WTC11 (cell line): ENCODE measurements at regions not wholly inside any gene's neighbourhood (a gene's known extent, or its start where the extent isn't known, plus 50 kb on each side); places are given as distances from the start of the nearest gene placed in this dataset.

Experiments used
- ATAC-seq: fragments of 200-7000 bp; cut with Tn5 transposase; 2 replicates; pipeline ENCODE4 v1.10.0; 2021; ENCODE audit warnings: mild to moderate bottlenecking, moderate library complexity
- CTCF ChIA-PET: fragments of 300-600 bp; sonication (Branson Sonifier 250); formaldehyde crosslinking; loops from one replicate; lab custom pipeline; 2021; ENCODE audit warnings: antibody characterized with exemption; lab: Charles Lee
- POLR2A ChIA-PET: fragments of 350-600 bp; sonication (Branson Sonifier 250); formaldehyde crosslinking; loops from one replicate; lab custom pipeline; 2021; ENCODE audit warnings: antibody characterized with exemption; lab: Charles Lee
- DNase-seq: peaks from one replicate; pipeline ENCODE4 v3.0.0; 2021; ENCODE audit warnings: low spot score
- H3K27ac Mint-ChIP-seq: 2 replicates; pipeline ENCODE4 v1.8.0; 2021; ENCODE audit warnings: mixed read lengths
- H3K27me3 Mint-ChIP-seq: 2 replicates; pipeline ENCODE4 v1.8.0; 2021; ENCODE audit warnings: low read depth, mild to moderate bottlenecking, moderate library complexity, mixed read lengths
- H3K36me3 Mint-ChIP-seq: 2 replicates; pipeline ENCODE4 v1.8.0; 2021; ENCODE audit warnings: mixed read lengths
- H3K4me1 Mint-ChIP-seq: 2 replicates; pipeline ENCODE4 v1.8.0; 2022; ENCODE audit warnings: mixed read lengths
- H3K4me3 Mint-ChIP-seq: 2 replicates; pipeline ENCODE4 v1.8.0; 2021; ENCODE audit warnings: mild to moderate bottlenecking, moderate library complexity, mixed read lengths
- H3K9me3 Mint-ChIP-seq: 2 replicates; pipeline ENCODE4 v1.8.0; 2021; ENCODE audit warnings: mixed read lengths
- CBFB ChIP-seq: sonication (generic); formaldehyde crosslinking; IDR thresholded peaks from 2 replicates; pipeline ENCODE4 v1.8.1; 2022; ENCODE audit warnings: mild to moderate bottlenecking, low read depth, missing genetic modification reagents
- CDX4 ChIP-seq: fragments of 250-450 bp; sonication (Bioruptor Pico); IDR thresholded peaks from 2 replicates; pipeline ENCODE4 v1.9.0; 2021; ENCODE audit warnings: moderate library complexity, mild to moderate bottlenecking, inconsistent platforms, borderline replicate concordance
- E2F1 ChIP-seq: sonication (generic); formaldehyde crosslinking; IDR thresholded peaks from 2 replicates; pipeline ENCODE4 v1.8.0; 2022; ENCODE audit warnings: mild to moderate bottlenecking, missing genetic modification reagents
- ETV6 ChIP-seq: sonication (generic); formaldehyde crosslinking; IDR thresholded peaks from 2 replicates; pipeline ENCODE4 v1.8.1; 2022; ENCODE audit warnings: mild to moderate bottlenecking, missing genetic modification reagents
- FOXJ3 ChIP-seq: sonication (generic); formaldehyde crosslinking; IDR thresholded peaks from 2 replicates; pipeline ENCODE4 v1.9.0; 2021; ENCODE audit warnings: missing genetic modification reagents, mild to moderate bottlenecking, borderline replicate concordance
- FOXP1 ChIP-seq: sonication (generic); formaldehyde crosslinking; IDR thresholded peaks from 2 replicates; pipeline ENCODE4 v1.8.0; 2022; ENCODE audit warnings: missing genetic modification reagents, mild to moderate bottlenecking, moderate library complexity, borderline replicate concordance
- MAX ChIP-seq: sonication (generic); formaldehyde crosslinking; IDR thresholded peaks from 2 replicates; pipeline ENCODE4 v1.8.0; 2022; ENCODE audit warnings: mild to moderate bottlenecking, missing genetic modification reagents
- MYBL2 ChIP-seq: sonication (generic); formaldehyde crosslinking; IDR thresholded peaks from 2 replicates; pipeline ENCODE4 v1.8.1; 2023; ENCODE audit warnings: mild to moderate bottlenecking, moderate library complexity, missing genetic modification reagents
- PRDM15 ChIP-seq: sonication (generic); formaldehyde crosslinking; IDR thresholded peaks from 2 replicates; pipeline ENCODE4 v1.8.0; 2022; ENCODE audit warnings: missing genetic modification reagents
- RELA ChIP-seq: sonication (generic); formaldehyde crosslinking; IDR thresholded peaks from 2 replicates; pipeline ENCODE4 v1.8.1; 2022; ENCODE audit warnings: missing genetic modification reagents, mild to moderate bottlenecking, borderline replicate concordance
- RORB ChIP-seq: fragments of 250-450 bp; sonication (Bioruptor Pico); IDR thresholded peaks from 2 replicates; pipeline ENCODE4 v1.9.0; 2021; ENCODE audit warnings: mild to moderate bottlenecking
- TEAD1 ChIP-seq: sonication (generic); formaldehyde crosslinking; IDR thresholded peaks from 2 replicates; pipeline ENCODE4 v1.8.0; 2022; ENCODE audit warnings: mild to moderate bottlenecking, missing genetic modification reagents
- USF1 ChIP-seq: sonication (generic); formaldehyde crosslinking; IDR thresholded peaks from 2 replicates; pipeline ENCODE4 v1.8.0; 2022; ENCODE audit warnings: mild to moderate bottlenecking, missing genetic modification reagents
- ZNF121 ChIP-seq: sonication (generic); formaldehyde crosslinking; IDR thresholded peaks from 2 replicates; pipeline ENCODE4 v1.8.0; 2023; ENCODE audit warnings: missing genetic modification reagents
- ZNF138 ChIP-seq: sonication (generic); formaldehyde crosslinking; conservative IDR thresholded peaks from 2 replicates; pipeline ENCODE4 v1.8.1; 2022; ENCODE audit warnings: mild to moderate bottlenecking, moderate library complexity, missing genetic modification reagents
- ZNF396 ChIP-seq: fragments of 250-450 bp; sonication (Bioruptor Pico); IDR thresholded peaks from 2 replicates; pipeline ENCODE4 v1.8.0; 2021; ENCODE audit warnings: mild to moderate bottlenecking, moderate library complexity, borderline replicate concordance
- TF ChIP-seq, protein P1 (sequence below): fragments of 250-450 bp; sonication (Bioruptor Pico); IDR thresholded peaks from 2 replicates; pipeline ENCODE4 v1.8.0; 2021; ENCODE audit warnings: mild to moderate bottlenecking
- TF ChIP-seq, protein P2 (sequence below): sonication (generic); formaldehyde crosslinking; IDR thresholded peaks from 2 replicates; pipeline ENCODE4 v1.8.0; 2023; ENCODE audit warnings: mild to moderate bottlenecking, missing genetic modification reagents
- TF ChIP-seq, protein P3 (sequence below): sonication (generic); formaldehyde crosslinking; conservative IDR thresholded peaks from 2 replicates; pipeline ENCODE4 v1.8.1; 2022; ENCODE audit warnings: mild to moderate bottlenecking, missing genetic modification reagents
- TF ChIP-seq, protein P4 (sequence below): sonication (generic); formaldehyde crosslinking; IDR thresholded peaks from 2 replicates; pipeline ENCODE4 v1.8.1; 2023; ENCODE audit warnings: mild to moderate bottlenecking, missing genetic modification reagents, moderate library complexity
- TF ChIP-seq, protein P5 (sequence below): fragments of 250-450 bp; sonication (Bioruptor Pico); IDR thresholded peaks from 2 replicates; pipeline ENCODE4 v1.9.0; 2021; ENCODE audit warnings: mild to moderate bottlenecking

DNA sequence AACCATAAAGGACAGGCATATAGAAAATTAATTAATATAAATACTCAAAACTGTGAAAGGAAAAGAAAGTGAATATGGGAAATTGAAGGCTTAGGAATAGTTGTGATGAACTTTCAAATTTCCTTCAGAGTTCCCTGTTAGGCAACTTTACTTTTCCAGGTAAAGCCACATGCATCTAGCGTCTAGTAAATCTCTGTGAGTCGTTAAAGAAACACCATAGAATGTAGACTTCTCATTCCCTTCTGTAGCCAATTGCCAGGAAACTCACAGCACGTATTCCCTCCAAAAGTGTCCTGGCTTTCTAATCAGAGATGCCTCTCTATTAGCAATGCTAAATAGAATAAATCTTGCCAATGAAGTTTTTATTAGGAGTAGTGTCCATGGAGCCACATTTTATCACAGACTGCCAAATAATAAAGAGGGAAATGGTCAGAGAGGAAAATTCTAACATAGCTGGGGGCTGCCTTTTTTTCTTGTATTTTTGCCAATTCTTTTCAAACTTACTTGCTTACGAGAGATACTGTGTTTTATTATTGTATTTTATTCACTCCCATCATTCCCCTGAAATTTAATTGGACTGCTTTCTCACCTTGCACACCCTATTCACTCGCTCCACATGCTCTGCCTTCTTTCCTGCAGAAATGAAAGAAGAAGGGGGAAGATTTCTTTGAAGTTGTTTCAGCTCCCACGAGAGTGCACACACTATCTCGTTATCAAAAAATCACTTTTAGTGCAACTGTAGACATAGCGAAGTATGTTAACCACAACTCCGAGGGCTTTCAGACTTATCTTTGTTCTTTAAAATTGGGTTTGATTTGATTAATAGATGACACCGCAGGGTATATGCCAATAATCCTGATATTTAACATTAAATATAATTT lies 439.0 kb downstream of the CSNK1G3 start (continued):
- no peak for TF ChIP-seq ETV6 (CRISPR knock-in tag)
- TF ChIP-seq ZNF396 (CRISPR knock-in tag), result no peak
- no peak for TF ChIP-seq PRDM15
- TF ChIP-seq FOXJ3 (CRISPR knock-in tag), result no peak
- no peak for TF ChIP-seq MYBL2 (CRISPR knock-in tag)
- no peak for TF ChIP-seq E2F1 (CRISPR knock-in tag)
- TF ChIP-seq, protein P1, sequence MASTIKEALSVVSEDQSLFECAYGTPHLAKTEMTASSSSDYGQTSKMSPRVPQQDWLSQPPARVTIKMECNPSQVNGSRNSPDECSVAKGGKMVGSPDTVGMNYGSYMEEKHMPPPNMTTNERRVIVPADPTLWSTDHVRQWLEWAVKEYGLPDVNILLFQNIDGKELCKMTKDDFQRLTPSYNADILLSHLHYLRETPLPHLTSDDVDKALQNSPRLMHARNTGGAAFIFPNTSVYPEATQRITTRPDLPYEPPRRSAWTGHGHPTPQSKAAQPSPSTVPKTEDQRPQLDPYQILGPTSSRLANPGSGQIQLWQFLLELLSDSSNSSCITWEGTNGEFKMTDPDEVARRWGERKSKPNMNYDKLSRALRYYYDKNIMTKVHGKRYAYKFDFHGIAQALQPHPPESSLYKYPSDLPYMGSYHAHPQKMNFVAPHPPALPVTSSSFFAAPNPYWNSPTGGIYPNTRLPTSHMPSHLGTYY, result no peak

DNA sequence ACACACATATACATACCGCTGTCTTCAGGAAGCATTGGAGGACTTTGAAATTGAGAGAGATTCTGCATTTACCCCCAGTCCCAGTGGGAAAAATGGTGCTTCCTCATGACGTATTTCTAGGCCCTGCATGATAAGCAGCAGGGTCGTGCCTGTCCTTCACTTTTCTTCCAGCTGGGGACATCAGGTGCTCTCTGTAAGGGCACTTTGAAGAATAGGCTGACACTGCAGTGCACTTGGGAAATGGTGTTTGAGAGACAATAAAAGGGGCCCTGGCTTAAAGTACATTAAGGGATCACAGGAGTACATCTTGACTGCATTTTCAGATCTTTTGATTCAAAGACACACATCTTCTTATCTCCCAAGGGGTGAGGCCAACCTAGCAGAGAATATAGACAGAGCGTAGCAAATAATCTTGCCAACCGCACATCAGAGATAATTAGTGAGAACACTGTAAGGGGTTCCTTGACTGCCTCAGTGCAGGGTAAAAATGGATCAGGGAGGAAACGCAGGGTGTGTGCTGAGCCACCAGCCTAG lies 437.9 kb downstream of the CSNK1G3 start:
- peaks cover 43% of the 10 kb centered on the region for H3K9me3 Mint-ChIP-seq
- ChIA-PET CTCF (no interaction called here), POLR2A (no interaction called here)
- no peak overlapping the region for H3K27ac Mint-ChIP-seq
- H3K36me3 Mint-ChIP-seq, result peaks cover 38% of the 10 kb centered on the region
- peaks cover 11% of the 10 kb centered on the region for H3K4me1 Mint-ChIP-seq
- DNase-seq, result no peak
- ATAC-seq, result no peak
- no peak overlapping the region for H3K4me3 Mint-ChIP-seq
- H3K27me3 Mint-ChIP-seq, result no peaks in the 10 kb centered on the region
- TF ChIP-seq USF1 (CRISPR knock-in tag) (no peak), CBFB (CRISPR knock-in tag) (no peak), FOXP1 (no peak), MAX (CRISPR knock-in tag) (no peak), CDX4 (CRISPR knock-in tag) (no peak), RELA (CRISPR knock-in tag) (no peak), RORB (no peak), ZNF138 (CRISPR knock-in tag) (no peak), E2F1 (CRISPR knock-in tag) (no peak), TEAD1 (CRISPR knock-in tag) (no peak), ZNF121 (no peak)
- TF ChIP-seq, protein P2, sequence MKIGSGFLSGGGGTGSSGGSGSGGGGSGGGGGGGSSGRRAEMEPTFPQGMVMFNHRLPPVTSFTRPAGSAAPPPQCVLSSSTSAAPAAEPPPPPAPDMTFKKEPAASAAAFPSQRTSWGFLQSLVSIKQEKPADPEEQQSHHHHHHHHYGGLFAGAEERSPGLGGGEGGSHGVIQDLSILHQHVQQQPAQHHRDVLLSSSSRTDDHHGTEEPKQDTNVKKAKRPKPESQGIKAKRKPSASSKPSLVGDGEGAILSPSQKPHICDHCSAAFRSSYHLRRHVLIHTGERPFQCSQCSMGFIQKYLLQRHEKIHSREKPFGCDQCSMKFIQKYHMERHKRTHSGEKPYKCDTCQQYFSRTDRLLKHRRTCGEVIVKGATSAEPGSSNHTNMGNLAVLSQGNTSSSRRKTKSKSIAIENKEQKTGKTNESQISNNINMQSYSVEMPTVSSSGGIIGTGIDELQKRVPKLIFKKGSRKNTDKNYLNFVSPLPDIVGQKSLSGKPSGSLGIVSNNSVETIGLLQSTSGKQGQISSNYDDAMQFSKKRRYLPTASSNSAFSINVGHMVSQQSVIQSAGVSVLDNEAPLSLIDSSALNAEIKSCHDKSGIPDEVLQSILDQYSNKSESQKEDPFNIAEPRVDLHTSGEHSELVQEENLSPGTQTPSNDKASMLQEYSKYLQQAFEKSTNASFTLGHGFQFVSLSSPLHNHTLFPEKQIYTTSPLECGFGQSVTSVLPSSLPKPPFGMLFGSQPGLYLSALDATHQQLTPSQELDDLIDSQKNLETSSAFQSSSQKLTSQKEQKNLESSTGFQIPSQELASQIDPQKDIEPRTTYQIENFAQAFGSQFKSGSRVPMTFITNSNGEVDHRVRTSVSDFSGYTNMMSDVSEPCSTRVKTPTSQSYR (CRISPR knock-in tag), result no peak
- TF ChIP-seq, protein P3, sequence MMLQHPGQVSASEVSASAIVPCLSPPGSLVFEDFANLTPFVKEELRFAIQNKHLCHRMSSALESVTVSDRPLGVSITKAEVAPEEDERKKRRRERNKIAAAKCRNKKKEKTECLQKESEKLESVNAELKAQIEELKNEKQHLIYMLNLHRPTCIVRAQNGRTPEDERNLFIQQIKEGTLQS, result no peak
- TF ChIP-seq, protein P4, sequence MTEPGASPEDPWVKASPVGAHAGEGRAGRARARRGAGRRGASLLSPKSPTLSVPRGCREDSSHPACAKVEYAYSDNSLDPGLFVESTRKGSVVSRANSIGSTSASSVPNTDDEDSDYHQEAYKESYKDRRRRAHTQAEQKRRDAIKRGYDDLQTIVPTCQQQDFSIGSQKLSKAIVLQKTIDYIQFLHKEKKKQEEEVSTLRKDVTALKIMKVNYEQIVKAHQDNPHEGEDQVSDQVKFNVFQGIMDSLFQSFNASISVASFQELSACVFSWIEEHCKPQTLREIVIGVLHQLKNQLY (CRISPR knock-in tag), result no peak
- TF ChIP-seq, protein P5, sequence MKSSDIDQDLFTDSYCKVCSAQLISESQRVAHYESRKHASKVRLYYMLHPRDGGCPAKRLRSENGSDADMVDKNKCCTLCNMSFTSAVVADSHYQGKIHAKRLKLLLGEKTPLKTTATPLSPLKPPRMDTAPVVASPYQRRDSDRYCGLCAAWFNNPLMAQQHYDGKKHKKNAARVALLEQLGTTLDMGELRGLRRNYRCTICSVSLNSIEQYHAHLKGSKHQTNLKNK, result no peak
